Neural progenitor cell (in vitro differentiated cells): ENCODE measurements at regions not wholly inside any gene's neighbourhood (a gene's known extent, or its start where the extent isn't known, plus 50 kb on each side); places are given as distances from the start of the nearest gene placed in this dataset.

Source experiments
- CTCF ChIP-seq: fragments of 200-600 bp; sonication (generic); IDR thresholded peaks from 2 replicates; pipeline ENCODE4 v1.5.1; 2017; ENCODE audit warnings: antibody characterized with exemption, mild to moderate bottlenecking
- EZH2 ChIP-seq: fragments of 200-600 bp; sonication (generic); IDR thresholded peaks from 2 replicates; pipeline ENCODE4 v1.6.1; 2017; ENCODE audit warnings: antibody characterized with exemption, mild to moderate bottlenecking, moderate library complexity
- EZH2phosphoT487 ChIP-seq: fragments of 200-600 bp; sonication (generic); IDR thresholded peaks from 2 replicates; pipeline ENCODE4 v1.6.1; 2017; ENCODE audit warnings: antibody characterized with exemption

- TF ChIP-seq CTCF (no peak), EZH2 (no peak), EZH2phosphoT487 (no peak)
Observed at GRCh38 chr1:221237587-221237986, 358.3 kb downstream of the HLX start.
